ENCODE measurements at regions not wholly inside any gene's neighbourhood (a gene's known extent, or its start where the extent isn't known, plus 50 kb on each side); places are given as distances from the start of the nearest gene placed in this dataset.

- TF ChIP-seq CTCF (IDR thresholded peaks at IDR 0.05; ENCODE audit: insufficient read depth, low read depth, low read length, missing control alignments), result no peak
- H3K4me3 ChIP-seq (ENCODE audit: low read depth, low read length), result no peak overlapping the region
- no peak for DNase-seq (ENCODE audit: low read depth)
Observed at GRCh38 chr6:4314201-4314707, 178.9 kb upstream of the ECI2 start.

- H3K4me3 ChIP-seq (ENCODE audit: low read depth, low read length), result no peak overlapping the region
- DNase-seq (ENCODE audit: low read depth), result no peak
- no peak for TF ChIP-seq CTCF (IDR thresholded peaks at IDR 0.05; ENCODE audit: insufficient read depth, low read depth, low read length, missing control alignments)
Observed at GRCh38 chr6:4313044-4313686, 177.8 kb upstream of the ECI2 start.

GRCh38 chr6:4311976-4312860 lies 176.8 kb upstream of the ECI2 start:
- H3K4me3 ChIP-seq (ENCODE audit: low read depth, low read length), result no peak overlapping the region
- TF ChIP-seq CTCF (IDR thresholded peaks at IDR 0.05; ENCODE audit: insufficient read depth, low read depth, low read length, missing control alignments), result no peak
- no peak for DNase-seq (ENCODE audit: low read depth)

- no peak for TF ChIP-seq CTCF (IDR thresholded peaks at IDR 0.05; ENCODE audit: insufficient read depth, low read depth, low read length, missing control alignments)
- no peak overlapping the region for H3K4me3 ChIP-seq (ENCODE audit: low read depth, low read length)
- DNase-seq (ENCODE audit: low read depth), result no peak
Observed at GRCh38 chr6:4309540-4309939, 174.2 kb upstream of the ECI2 start.

GRCh38 chr6:4308364-4308763 lies 173.0 kb upstream of the ECI2 start:
- TF ChIP-seq CTCF (IDR thresholded peaks at IDR 0.05; ENCODE audit: insufficient read depth, low read depth, low read length, missing control alignments), result no peak
- no peak overlapping the region for H3K4me3 ChIP-seq (ENCODE audit: low read depth, low read length)
- no peak for DNase-seq (ENCODE audit: low read depth)

GRCh38 chr6:4304927-4305455 lies 169.6 kb upstream of the ECI2 start:
- DNase-seq (ENCODE audit: low read depth), result no peak
- TF ChIP-seq CTCF (IDR thresholded peaks at IDR 0.05; ENCODE audit: insufficient read depth, low read depth, low read length, missing control alignments), result no peak

More at GRCh38 chr6:4304927-4305455, 169.6 kb upstream of the ECI2 start:
- no peak overlapping the region for H3K4me3 ChIP-seq (ENCODE audit: low read depth, low read length)

All from GM12865 (cell line).